Endodermal cell (in vitro differentiated cells): ENCODE measurements at regions not wholly inside any gene's neighbourhood (a gene's known extent, or its start where the extent isn't known, plus 50 kb on each side); places are given as distances from the start of the nearest gene placed in this dataset.

Experiments used
- DNase-seq: peaks from one replicate; pipeline ENCODE4 v3.0.0-alpha.2; 2017
- H3K27ac ChIP-seq: 2 replicates; pipeline ENCODE4 v1.5.1; 2013; ENCODE audit warnings: mild to moderate bottlenecking, low read depth, low read length, moderate library complexity
- H3K27me3 ChIP-seq: 2 replicates; pipeline ENCODE4 v1.6.1; 2013; ENCODE audit warnings: mild to moderate bottlenecking, low read length, moderate library complexity; ENCODE audit not compliant: insufficient read depth, control insufficient read depth, poor library complexity, severe bottlenecking
- H3K36me3 ChIP-seq: 2 replicates; pipeline ENCODE4 v1.7.0; 2013; ENCODE audit warnings: mild to moderate bottlenecking, low read length, moderate library complexity; ENCODE audit not compliant: control insufficient read depth, insufficient read depth
- H3K4me1 ChIP-seq: one replicate; pipeline ENCODE4 v1.7.0; 2013; ENCODE audit warnings: low read length; ENCODE audit not compliant: control insufficient read depth, insufficient read depth
- H3K4me3 ChIP-seq: 2 replicates; pipeline ENCODE4 v1.5.1; 2013; ENCODE audit warnings: mild to moderate bottlenecking, low read length, moderate library complexity
- H3K9ac ChIP-seq: 2 replicates; pipeline ENCODE4 v1.6.1; 2013; ENCODE audit warnings: mild to moderate bottlenecking, low read length, moderate library complexity; ENCODE audit not compliant: poor library complexity, severe bottlenecking; ENCODE audit errors: extremely low read depth
- H3K9me3 ChIP-seq: 2 replicates; pipeline ENCODE4 v1.6.1; 2013; ENCODE audit warnings: mild to moderate bottlenecking, low read length, moderate library complexity; ENCODE audit not compliant: control insufficient read depth
- H3K27ac Mint-ChIP-seq: 2 replicates; pipeline ENCODE4 v1.8.0; 2020; ENCODE audit warnings: mixed read lengths
- H3K27me3 Mint-ChIP-seq: 2 replicates; pipeline ENCODE4 v1.8.0; 2021; ENCODE audit warnings: mild to moderate bottlenecking, mixed read lengths; ENCODE audit not compliant: insufficient read depth
- H3K36me3 Mint-ChIP-seq: 2 replicates; pipeline ENCODE4 v1.8.0; 2020; ENCODE audit warnings: low read depth, mixed read lengths
- H3K4me1 Mint-ChIP-seq: 2 replicates; pipeline ENCODE4 v1.8.0; 2020; ENCODE audit warnings: mixed read lengths
- H3K4me3 Mint-ChIP-seq: 2 replicates; pipeline ENCODE4 v1.8.0; 2020; ENCODE audit warnings: mild to moderate bottlenecking, moderate library complexity, mixed read lengths
- H3K9me3 Mint-ChIP-seq: 2 replicates; pipeline ENCODE4 v1.8.0; 2020; ENCODE audit warnings: mild to moderate bottlenecking, mixed read lengths
- WGBS, 2 experiments: methylation state at CpG; one replicate each; pipeline versions ENCODE4 v1.1.5 to v1.1.7; 2013; ENCODE audit warnings: missing lambda C conversion rate in 2 of 2, mixed read lengths in 1 of 2; ENCODE audit not compliant: insufficient coverage in 1 of 2, insufficient read length in 1 of 2; 5-methylcytosine and 5-hydroxymethylcytosine counted together
- TF ChIP-seq, protein P1 (sequence below): fragments of 200-600 bp; sonication (generic); conservative IDR thresholded peaks from 2 replicates; pipeline ENCODE4 v1.5.0; 2021; ENCODE audit warnings: antibody characterized with exemption, mild to moderate bottlenecking

DNA sequence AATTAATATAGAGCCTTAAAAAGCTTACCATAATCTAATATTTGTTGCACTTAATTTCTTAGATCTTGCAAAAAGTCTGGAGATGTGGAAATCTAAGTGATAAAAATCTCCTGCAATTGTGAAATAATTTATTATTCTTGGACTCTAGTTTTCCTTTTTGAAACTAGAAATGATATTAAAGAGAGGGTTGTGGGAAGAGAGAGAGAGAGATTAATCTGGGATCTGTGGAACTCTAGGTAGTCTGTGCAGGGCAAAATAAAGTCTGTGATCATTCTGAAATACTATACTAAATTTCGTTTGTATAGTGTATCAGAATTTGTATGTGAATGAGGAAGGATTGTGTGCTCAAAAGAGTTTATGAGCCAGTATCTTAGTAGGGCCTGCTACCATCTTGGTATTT is 692.3 kb downstream of the RWDD3 start:
- Histone ChIP-seq H3K27me3 (no peaks in the 10 kb centered on the region), H3K4me3 (no peak overlapping the region), H3K9me3 (no peaks in the 10 kb centered on the region), H3K9ac (no peak overlapping the region), H3K27ac (no peak overlapping the region), H3K36me3 (no peaks in the 10 kb centered on the region), H3K4me1 (no peaks in the 10 kb centered on the region)
- TF ChIP-seq, protein P1, sequence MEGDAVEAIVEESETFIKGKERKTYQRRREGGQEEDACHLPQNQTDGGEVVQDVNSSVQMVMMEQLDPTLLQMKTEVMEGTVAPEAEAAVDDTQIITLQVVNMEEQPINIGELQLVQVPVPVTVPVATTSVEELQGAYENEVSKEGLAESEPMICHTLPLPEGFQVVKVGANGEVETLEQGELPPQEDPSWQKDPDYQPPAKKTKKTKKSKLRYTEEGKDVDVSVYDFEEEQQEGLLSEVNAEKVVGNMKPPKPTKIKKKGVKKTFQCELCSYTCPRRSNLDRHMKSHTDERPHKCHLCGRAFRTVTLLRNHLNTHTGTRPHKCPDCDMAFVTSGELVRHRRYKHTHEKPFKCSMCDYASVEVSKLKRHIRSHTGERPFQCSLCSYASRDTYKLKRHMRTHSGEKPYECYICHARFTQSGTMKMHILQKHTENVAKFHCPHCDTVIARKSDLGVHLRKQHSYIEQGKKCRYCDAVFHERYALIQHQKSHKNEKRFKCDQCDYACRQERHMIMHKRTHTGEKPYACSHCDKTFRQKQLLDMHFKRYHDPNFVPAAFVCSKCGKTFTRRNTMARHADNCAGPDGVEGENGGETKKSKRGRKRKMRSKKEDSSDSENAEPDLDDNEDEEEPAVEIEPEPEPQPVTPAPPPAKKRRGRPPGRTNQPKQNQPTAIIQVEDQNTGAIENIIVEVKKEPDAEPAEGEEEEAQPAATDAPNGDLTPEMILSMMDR, result no peak
- no peaks in the 10 kb centered on the region for H3K27me3 Mint-ChIP-seq
- no peaks in the 10 kb centered on the region for H3K4me1 Mint-ChIP-seq
- DNase-seq, result no peak
- H3K36me3 Mint-ChIP-seq, result no peaks in the 10 kb centered on the region
- no peaks in the 10 kb centered on the region for H3K9me3 Mint-ChIP-seq
- no peak overlapping the region for H3K4me3 Mint-ChIP-seq
- 83 to 89% methylated on average over 1 of the region's 1 CpG for WGBS, 2 experiments
- no peak overlapping the region for H3K27ac Mint-ChIP-seq

DNA sequence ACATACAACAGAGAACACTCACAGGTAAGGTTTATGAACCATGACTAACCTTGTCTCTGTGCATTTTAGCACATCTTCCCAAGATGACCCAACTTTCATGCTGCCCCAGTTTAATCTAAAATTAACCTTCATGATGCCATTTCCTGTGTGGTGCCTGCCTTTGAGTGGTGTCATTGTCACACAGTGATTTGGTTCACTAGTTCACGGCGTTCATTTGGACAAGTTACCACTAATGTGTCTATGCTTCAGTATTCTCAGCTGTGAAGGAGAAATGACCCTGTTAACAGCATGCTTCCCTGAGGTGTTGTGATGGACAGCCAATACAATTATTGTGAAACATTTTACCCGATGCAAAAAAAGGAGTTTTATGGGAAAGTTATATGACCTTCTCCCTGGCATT is 693.1 kb downstream of the RWDD3 start:
- Histone ChIP-seq H3K36me3 (no peaks in the 10 kb centered on the region), H3K9ac (no peak overlapping the region), H3K27me3 (no peaks in the 10 kb centered on the region), H3K27ac (no peak overlapping the region), H3K9me3 (no peaks in the 10 kb centered on the region), H3K4me3 (no peak overlapping the region), H3K4me1 (no peaks in the 10 kb centered on the region)
- H3K4me3 Mint-ChIP-seq, result no peak overlapping the region
- TF ChIP-seq, protein P1, result no peak
- WGBS, 2 experiments, result 96 to 100% methylated on average over 2 to 3 of the region's 3 CpGs
- no peaks in the 10 kb centered on the region for H3K4me1 Mint-ChIP-seq
- H3K27ac Mint-ChIP-seq, result no peak overlapping the region
- DNase-seq, result no peak
- H3K9me3 Mint-ChIP-seq, result no peaks in the 10 kb centered on the region
- H3K36me3 Mint-ChIP-seq, result no peaks in the 10 kb centered on the region
- no peaks in the 10 kb centered on the region for H3K27me3 Mint-ChIP-seq

DNA sequence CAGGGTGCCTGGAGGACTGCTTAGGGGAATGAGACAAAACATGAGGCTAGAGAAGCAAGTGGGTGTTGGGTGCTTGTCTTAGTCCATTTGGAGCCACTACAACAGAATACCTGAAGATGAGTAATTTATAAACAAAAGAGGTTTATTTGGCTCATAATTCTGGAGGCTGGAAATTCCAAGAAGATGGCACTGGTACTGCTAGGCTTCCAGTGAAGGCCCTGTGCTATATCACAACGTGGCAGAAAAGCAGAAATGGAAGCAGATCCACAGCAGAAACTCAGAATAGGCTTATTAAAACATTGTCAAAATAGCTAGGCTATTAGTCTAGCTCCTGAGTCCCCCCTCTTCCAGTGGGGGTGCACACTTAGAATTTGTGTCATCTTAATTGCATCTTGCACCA is 701.7 kb downstream of the RWDD3 start:
- H3K4me1 Mint-ChIP-seq, result no peaks in the 10 kb centered on the region
- H3K27me3 Mint-ChIP-seq, result no peaks in the 10 kb centered on the region
- no peak overlapping the region for H3K27ac ChIP-seq
- no peaks in the 10 kb centered on the region for H3K9me3 Mint-ChIP-seq
- no peak overlapping the region for H3K27ac Mint-ChIP-seq
- no peak overlapping the region for H3K4me3 Mint-ChIP-seq
- DNase-seq, result no peak
- no peaks in the 10 kb centered on the region for H3K4me1 ChIP-seq
- H3K27me3 ChIP-seq, result no peaks in the 10 kb centered on the region
- no peak overlapping the region for H3K4me3 ChIP-seq
- H3K9me3 ChIP-seq, result no peaks in the 10 kb centered on the region
- H3K9ac ChIP-seq, result no peak overlapping the region
- TF ChIP-seq, protein P1, result no peak
- 87 to 100% methylated on average over 1 of the region's 1 CpG for WGBS, 2 experiments
- H3K36me3 ChIP-seq, result no peaks in the 10 kb centered on the region
- H3K36me3 Mint-ChIP-seq, result no peaks in the 10 kb centered on the region
